A673 (cell line): ENCODE measurements at regions not wholly inside any gene's neighbourhood (a gene's known extent, or its start where the extent isn't known, plus 50 kb on each side); places are given as distances from the start of the nearest gene placed in this dataset.
A peak's percentile ranks its signal among the peaks of the same experiment; 100 is the strongest.

Experiments
- BruUV-seq: library from RNA; stranded (reverse); fragments of 400-500 nt; replicated peaks from 2 replicates; lab custom pipeline; 2021; lab: Mats Ljungman, UMichigan
- CTCF ChIA-PET: fragments of 300-600 bp; sonication (Branson Sonifier 250); formaldehyde crosslinking; loops from one replicate; lab custom pipeline; 2022; ENCODE audit warnings: antibody characterized with exemption; lab: Charles Lee
- POLR2A ChIA-PET: fragments of 300-600 bp; sonication (Branson Sonifier 250); formaldehyde crosslinking; loops from one replicate; lab custom pipeline; 2022; ENCODE audit warnings: antibody characterized with exemption; ENCODE audit not compliant: low non-redundant PET; lab: Charles Lee
- DNase-seq: peaks from one replicate; pipeline ENCODE4 v3.0.0-alpha.2; 2015; ENCODE audit warnings: low spot score
- H3K27ac ChIP-seq: fragments of 200-600 bp; sonication (generic); 2 replicates; pipeline ENCODE4 v1.5.1; 2016; ENCODE audit warnings: mixed run types, low read depth, mild to moderate bottlenecking, mixed read lengths, antibody characterized with exemption, low read length; ENCODE audit not compliant: poor library complexity, severe bottlenecking
- H3K27me3 ChIP-seq: fragments of 200-600 bp; sonication (generic); replicated peaks from 2 replicates; pipeline ENCODE4 v1.6.1; 2017; ENCODE audit warnings: mixed run types, low read depth, mild to moderate bottlenecking, mixed read lengths, antibody characterized with exemption, low read length; ENCODE audit not compliant: insufficient read depth, poor library complexity
- H3K36me3 ChIP-seq: fragments of 200-600 bp; sonication (generic); 2 replicates; pipeline ENCODE4 v1.6.1; 2016; ENCODE audit warnings: mixed run types, mild to moderate bottlenecking, mixed read lengths, antibody characterized with exemption, low read length; ENCODE audit not compliant: insufficient read depth, poor library complexity, severe bottlenecking
- H3K4me1 ChIP-seq: fragments of 200-600 bp; sonication (generic); 2 replicates; pipeline ENCODE4 v1.6.1; 2017; ENCODE audit warnings: mixed run types, mild to moderate bottlenecking, mixed read lengths, antibody characterized with exemption, low read length; ENCODE audit not compliant: insufficient read depth, poor library complexity, severe bottlenecking
- H3K4me3 ChIP-seq: fragments of 200-600 bp; sonication (generic); 2 replicates; pipeline ENCODE4 v1.5.1; 2016; ENCODE audit warnings: low read depth, mixed run types, mild to moderate bottlenecking, mixed read lengths, low read length; ENCODE audit not compliant: poor library complexity, severe bottlenecking
- H3K9me3 ChIP-seq: fragments of 200-600 bp; sonication (generic); 2 replicates; pipeline ENCODE4 v1.6.1; 2016; ENCODE audit warnings: mixed run types, low read depth, mild to moderate bottlenecking, mixed read lengths, antibody characterized with exemption, low read length; ENCODE audit not compliant: poor library complexity, severe bottlenecking
- CTCF ChIP-seq: fragments of 300-800, 200-600 bp; sonication (generic); conservative IDR thresholded peaks from 2 replicates; pipeline ENCODE4 v1.5.1; 2017; ENCODE audit warnings: low read depth, mild to moderate bottlenecking, antibody characterized with exemption, low read length, moderate library complexity, mixed read lengths
- EZH2 ChIP-seq: fragments of 200-600 bp; sonication (generic); IDR thresholded peaks from 2 replicates; pipeline ENCODE4 v1.6.1; 2017; ENCODE audit warnings: borderline replicate concordance, low read depth, mild to moderate bottlenecking, mixed read lengths, antibody characterized with exemption, low read length; ENCODE audit not compliant: poor library complexity, severe bottlenecking
- intact Hi-C: fragments of 100-400 bp; cut with micrococcal nuclease; formaldehyde crosslinking; loops from one replicate; pipeline ENCODE4 v1.10.0; 2022; ENCODE audit not compliant: unreplicated experiment

GRCh38 chr4:29153642-29154041 is 1566.5 kb upstream of the PCDH7 start:
- ChIA-PET CTCF (no interaction called here), POLR2A (no interaction called here)
- Histone ChIP-seq H3K4me1 (no peaks in the 10 kb centered on the region), H3K27ac (no peak overlapping the region), H3K27me3 (no peaks in the 10 kb centered on the region), H3K9me3 (no peaks in the 10 kb centered on the region), H3K4me3 (no peak overlapping the region), H3K36me3 (no peaks in the 10 kb centered on the region)
- DNase-seq: peak; percentile 42
- intact Hi-C loops: no loop called here
- no peak for TF ChIP-seq CTCF
- no peak for TF ChIP-seq EZH2
- no TSS peak for BruUV-seq

- Histone ChIP-seq H3K9me3 (peaks cover 4% of the 10 kb centered on the region), H3K27me3 (no peaks in the 10 kb centered on the region), H3K4me1 (no peaks in the 10 kb centered on the region), H3K27ac (no peak overlapping the region), H3K4me3 (no peak overlapping the region), H3K36me3 (no peaks in the 10 kb centered on the region)
- POLR2A ChIA-PET: no interaction called here
- TF ChIP-seq EZH2 (no peak), CTCF (no peak)
- intact Hi-C loops: no loop called here
- DNase-seq: no peak
- BruUV-seq: no TSS peak
- CTCF ChIA-PET: no interaction called here
Observed at GRCh38 chr4:29175291-29175690, 1544.9 kb upstream of the PCDH7 start.

- Histone ChIP-seq H3K27ac (no peak overlapping the region), H3K27me3 (no peaks in the 10 kb centered on the region), H3K9me3 (peaks cover 5% of the 10 kb centered on the region), H3K4me3 (no peak overlapping the region), H3K4me1 (no peaks in the 10 kb centered on the region), H3K36me3 (no peaks in the 10 kb centered on the region)
- no peak for DNase-seq
- intact Hi-C loops: no loop called here
- TF ChIP-seq EZH2: no peak
- no peak for TF ChIP-seq CTCF
- CTCF ChIA-PET: no interaction called here
- no TSS peak for BruUV-seq
- POLR2A ChIA-PET: no interaction called here
Observed at GRCh38 chr4:29199025-29199424, 1521.1 kb upstream of the PCDH7 start.
